GM12872 (cell line): ENCODE measurements at regions not wholly inside any gene's neighbourhood (a gene's known extent, or its start where the extent isn't known, plus 50 kb on each side); places are given as distances from the start of the nearest gene placed in this dataset.

Experiments used
- CTCF ChIP-seq: IDR thresholded peaks from 3 replicates; pipeline ENCODE4 v1.5.1; 2011; ENCODE audit warnings: low read depth, mild to moderate bottlenecking, low read length, moderate library complexity; ENCODE audit not compliant: insufficient read depth

GRCh38 chr4:36841583-36842326 is 402.8 kb upstream of the NWD2 start:
- TF ChIP-seq CTCF: no peak

GRCh38 chr4:36844448-36844847 is 400.1 kb upstream of the NWD2 start:
- TF ChIP-seq CTCF: no peak

- TF ChIP-seq CTCF: no peak
These were observed 391.7 kb upstream of the NWD2 start for GRCh38 chr4:36852856-36853255.

DNA sequence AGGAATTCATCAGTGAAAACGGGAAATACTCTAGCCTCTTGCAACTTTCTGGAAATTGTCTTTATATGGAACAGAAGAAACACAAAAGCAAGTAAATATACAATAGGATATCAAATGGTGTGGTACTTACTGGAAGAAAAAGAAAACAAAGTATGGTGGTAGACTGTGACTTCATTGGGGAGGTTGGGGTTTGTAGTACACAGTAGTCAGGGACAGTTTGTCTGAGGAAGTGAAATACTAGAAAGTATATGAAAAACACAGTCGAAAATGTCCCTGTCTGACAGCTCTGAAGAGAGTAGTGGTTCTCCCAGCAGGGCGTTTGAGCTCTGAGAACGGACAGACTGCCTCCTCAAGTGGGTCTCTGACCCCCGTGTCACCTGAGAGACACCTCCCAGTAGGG is 390.0 kb upstream of the NWD2 start:
- TF ChIP-seq CTCF: no peak

DNA sequence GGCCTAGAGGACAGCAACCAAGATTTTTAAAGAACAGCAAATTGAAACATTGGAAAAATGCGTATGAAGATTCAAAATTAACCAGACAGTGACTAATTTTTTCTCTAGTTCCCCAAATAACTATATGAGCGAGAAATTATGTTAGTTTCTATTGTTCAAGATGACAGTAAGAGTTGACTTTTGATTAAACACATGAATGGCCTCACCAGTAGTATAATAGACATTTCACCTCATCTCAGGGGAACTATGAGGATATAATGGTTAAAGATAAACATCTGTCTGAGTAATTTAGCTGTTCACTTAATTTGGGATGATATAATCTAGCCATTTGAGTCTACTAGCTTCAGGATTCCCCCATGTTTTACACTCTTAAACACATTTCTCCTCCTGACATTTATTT is 380.9 kb upstream of the NWD2 start:
- no peak for TF ChIP-seq CTCF

- no peak for TF ChIP-seq CTCF
These were observed 374.4 kb upstream of the NWD2 start for GRCh38 chr4:36870121-36870520.

DNA sequence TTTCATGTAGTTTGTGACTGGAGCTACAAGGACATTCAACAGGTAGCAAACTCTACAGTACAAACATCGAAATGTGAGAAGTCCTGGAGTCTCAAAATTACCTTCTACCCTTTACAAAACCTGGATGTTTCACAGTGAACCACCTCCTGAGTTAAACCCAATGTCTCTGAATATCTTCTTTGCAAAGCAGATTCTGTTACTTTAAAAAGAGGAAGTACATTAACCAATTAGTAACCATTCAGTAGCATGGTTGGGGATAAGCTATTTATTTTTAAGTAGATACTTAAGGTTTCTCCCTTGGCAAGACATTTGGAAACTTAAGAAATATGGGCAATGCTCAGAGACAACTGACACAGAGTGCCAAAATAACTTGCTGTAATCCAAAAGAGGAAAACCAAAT is 371.9 kb upstream of the NWD2 start:
- no peak for TF ChIP-seq CTCF
